ENCODE measurements at regions not wholly inside any gene's neighbourhood (a gene's known extent, or its start where the extent isn't known, plus 50 kb on each side); places are given as distances from the start of the nearest gene placed in this dataset.

- TF ChIP-seq EZH2 (IDR thresholded peaks at IDR 0.05; ENCODE audit: low read depth) (no peak), CTCF (conservative IDR thresholded peaks at IDR 0.05) (no peak)
These were observed 446.0 kb upstream of the PODXL start for GRCh38 chr7:132002343-132002968.
